D721Med (cell line): ENCODE measurements at regions not wholly inside any gene's neighbourhood (a gene's known extent, or its start where the extent isn't known, plus 50 kb on each side); places are given as distances from the start of the nearest gene placed in this dataset.

Experiments
- DNase-seq: peaks from one replicate; pipeline ENCODE4 v3.0.0; 2011; ENCODE audit warnings: low spot score; ENCODE audit not compliant: insufficient read length
- FAIRE-seq: peaks from 2 replicates; lab custom pipeline; 2011; peaks lifted over from hg19 to GRCh38; lab: Jason Lieb, UNC
- TF ChIP-seq, protein P1 (sequence below): IDR thresholded peaks from 2 replicates; pipeline ENCODE4 v1.5.1; 2012; ENCODE audit warnings: mild to moderate bottlenecking, control low read depth; ENCODE audit not compliant: insufficient read depth; ENCODE audit errors: missing control alignments

DNA sequence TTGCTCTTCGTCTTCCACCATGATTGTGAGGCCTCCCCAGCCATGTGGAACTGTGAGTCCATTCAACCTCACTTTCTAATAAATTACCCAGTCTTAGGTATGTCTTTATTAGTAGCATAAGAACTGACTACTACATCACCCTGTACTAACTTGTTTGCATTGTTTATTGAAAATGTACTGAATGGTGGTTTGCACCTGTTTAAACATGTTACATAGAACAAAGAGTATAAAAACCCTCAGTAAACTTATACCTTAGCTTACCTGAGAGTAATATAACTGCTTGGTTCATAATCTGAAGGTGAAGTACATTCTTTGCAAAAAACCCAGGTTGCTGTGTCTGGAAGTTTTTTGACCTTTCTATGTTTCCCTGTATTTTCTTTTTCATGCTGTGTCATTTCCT is 777.8 kb downstream of the TBC1D32 start:
- TF ChIP-seq, protein P1, sequence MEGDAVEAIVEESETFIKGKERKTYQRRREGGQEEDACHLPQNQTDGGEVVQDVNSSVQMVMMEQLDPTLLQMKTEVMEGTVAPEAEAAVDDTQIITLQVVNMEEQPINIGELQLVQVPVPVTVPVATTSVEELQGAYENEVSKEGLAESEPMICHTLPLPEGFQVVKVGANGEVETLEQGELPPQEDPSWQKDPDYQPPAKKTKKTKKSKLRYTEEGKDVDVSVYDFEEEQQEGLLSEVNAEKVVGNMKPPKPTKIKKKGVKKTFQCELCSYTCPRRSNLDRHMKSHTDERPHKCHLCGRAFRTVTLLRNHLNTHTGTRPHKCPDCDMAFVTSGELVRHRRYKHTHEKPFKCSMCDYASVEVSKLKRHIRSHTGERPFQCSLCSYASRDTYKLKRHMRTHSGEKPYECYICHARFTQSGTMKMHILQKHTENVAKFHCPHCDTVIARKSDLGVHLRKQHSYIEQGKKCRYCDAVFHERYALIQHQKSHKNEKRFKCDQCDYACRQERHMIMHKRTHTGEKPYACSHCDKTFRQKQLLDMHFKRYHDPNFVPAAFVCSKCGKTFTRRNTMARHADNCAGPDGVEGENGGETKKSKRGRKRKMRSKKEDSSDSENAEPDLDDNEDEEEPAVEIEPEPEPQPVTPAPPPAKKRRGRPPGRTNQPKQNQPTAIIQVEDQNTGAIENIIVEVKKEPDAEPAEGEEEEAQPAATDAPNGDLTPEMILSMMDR = no peak
- no peak for DNase-seq
- no peak for FAIRE-seq

DNA sequence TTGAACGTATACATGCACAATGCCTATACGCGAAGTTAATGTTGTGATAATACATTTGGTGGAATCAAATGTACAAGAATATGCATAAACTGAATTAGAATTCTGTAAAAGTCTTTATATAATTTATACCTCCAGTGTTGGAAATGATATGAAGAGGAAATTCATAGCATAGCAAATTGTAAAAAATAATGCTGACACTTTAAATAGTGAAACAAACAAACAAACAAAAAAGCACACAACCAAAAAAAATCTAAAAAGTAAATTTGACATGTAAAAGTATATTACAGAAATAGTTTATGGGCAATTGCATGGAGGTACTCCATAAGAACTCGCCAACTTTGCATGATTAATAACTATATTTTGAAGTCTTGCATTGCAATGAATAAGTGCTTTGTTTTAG is 780.9 kb downstream of the TBC1D32 start:
- TF ChIP-seq, protein P1 = no peak
- no peak for FAIRE-seq
- no peak for DNase-seq

- DNase-seq (no peak), FAIRE-seq (no peak)
- TF ChIP-seq, protein P1 = no peak
Measured at GRCh38 chr6:120545353-120545752, 788.9 kb downstream of the TBC1D32 start.

- no peak for FAIRE-seq
Measured at GRCh38 chr6:120534954-120535353, 799.3 kb downstream of the TBC1D32 start.

DNA sequence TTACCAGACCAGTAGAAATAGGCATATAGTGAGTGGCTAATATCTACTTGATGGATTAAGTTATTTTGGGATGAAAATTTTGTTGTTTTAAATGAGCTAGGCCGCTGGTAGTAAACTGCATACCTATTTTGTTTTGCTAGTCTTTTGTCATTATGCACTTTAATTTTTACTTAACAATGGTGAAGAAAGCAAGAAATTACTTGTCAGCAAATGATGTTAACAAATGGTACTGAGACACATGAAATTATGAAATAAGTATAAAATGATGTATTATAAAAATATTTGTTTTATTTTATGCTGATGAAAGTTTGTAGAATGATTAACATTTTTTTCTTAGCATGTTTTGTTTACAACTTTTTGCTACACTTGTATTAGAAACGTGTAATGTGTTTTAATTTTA is 807.7 kb downstream of the TBC1D32 start:
- no peak for DNase-seq
- TF ChIP-seq, protein P1 = no peak
- no peak for FAIRE-seq

More at GRCh38 chr6:120534954-120535353, 799.3 kb downstream of the TBC1D32 start:
- TF ChIP-seq, protein P1 = no peak
- DNase-seq = no peak

DNA sequence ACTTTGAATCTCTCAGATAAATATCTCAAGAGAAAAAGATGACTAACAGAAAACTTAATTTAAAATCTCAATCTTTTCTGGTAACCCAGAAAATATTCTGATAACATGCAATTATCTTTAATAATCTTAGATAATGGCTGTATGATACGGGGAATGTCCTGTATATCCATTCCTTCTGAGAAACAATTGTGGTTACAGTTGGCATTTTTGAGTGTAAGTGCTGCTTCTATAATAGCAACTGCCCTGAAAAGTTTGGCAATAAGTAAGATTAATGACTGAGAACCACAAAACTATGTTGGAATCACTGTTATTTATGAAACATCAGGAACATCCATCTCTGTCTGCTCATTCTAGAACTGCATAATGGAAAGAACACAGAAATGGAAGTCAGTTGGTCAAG is 819.7 kb downstream of the TBC1D32 start:
- FAIRE-seq = no peak
- TF ChIP-seq, protein P1 = no peak
- no peak for DNase-seq

DNA sequence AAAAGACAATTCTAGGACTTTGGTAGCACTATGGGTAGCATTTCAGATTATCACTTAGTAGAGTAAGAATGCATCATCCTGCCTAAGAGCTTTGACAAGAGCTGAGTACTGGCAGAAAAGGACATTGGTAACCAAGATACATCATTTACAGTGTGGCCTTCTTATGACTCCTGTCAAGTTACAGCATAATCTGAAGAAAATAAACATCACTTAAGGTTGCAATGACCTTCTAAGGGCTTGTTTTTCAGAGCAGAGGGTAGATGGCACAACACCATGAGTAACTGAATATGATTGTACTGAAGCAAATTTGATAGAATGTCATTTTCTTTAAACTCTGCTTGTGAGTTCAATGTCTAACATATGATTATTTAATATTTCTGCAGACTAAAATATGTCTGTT is 822.6 kb downstream of the TBC1D32 start:
- no peak for FAIRE-seq
- no peak for DNase-seq
- TF ChIP-seq, protein P1 = no peak
